ENCODE measurements at regions not wholly inside any gene's neighbourhood (a gene's known extent, or its start where the extent isn't known, plus 50 kb on each side); places are given as distances from the start of the nearest gene placed in this dataset.

DNA sequence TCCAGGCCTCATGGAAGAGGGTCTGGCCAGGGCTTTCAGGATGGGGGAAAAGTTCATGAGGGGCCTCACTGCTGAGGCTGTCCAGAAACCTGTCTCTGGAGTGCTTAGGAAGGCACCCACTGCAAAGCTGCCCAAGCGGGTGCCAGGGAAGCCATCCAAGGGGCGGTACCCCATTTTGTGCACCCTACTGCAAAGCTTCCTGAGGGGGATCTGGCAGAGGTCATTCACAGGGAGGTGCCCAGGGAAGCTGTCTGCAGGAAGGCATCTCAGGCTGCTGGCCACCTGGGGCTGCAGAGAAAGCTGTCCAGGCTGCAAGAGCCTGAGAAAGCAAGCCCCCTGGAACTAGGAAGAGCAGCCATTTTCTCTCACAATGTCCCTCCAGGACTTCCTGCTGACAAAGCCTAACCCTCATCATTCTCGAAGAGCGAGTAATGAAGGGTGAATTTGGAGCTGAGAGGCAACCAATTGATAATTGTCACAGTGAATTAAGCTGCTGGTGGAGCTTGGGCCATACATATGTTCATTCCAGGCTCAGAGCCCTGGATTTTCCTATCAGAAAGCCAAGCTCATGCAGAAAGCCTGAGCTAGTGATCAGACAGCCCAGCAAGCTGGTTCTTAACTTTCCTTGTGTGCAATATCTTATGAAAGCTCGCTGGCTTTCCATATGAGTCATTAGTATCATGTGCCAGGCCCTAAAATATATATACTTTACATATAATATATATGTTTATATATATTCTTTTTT, 62.2 kb upstream of the SLC22A16 start:
- no peak for DNase-seq (ENCODE audit: low read depth in 4 of 4, low spot score in 2 of 4)

DNA sequence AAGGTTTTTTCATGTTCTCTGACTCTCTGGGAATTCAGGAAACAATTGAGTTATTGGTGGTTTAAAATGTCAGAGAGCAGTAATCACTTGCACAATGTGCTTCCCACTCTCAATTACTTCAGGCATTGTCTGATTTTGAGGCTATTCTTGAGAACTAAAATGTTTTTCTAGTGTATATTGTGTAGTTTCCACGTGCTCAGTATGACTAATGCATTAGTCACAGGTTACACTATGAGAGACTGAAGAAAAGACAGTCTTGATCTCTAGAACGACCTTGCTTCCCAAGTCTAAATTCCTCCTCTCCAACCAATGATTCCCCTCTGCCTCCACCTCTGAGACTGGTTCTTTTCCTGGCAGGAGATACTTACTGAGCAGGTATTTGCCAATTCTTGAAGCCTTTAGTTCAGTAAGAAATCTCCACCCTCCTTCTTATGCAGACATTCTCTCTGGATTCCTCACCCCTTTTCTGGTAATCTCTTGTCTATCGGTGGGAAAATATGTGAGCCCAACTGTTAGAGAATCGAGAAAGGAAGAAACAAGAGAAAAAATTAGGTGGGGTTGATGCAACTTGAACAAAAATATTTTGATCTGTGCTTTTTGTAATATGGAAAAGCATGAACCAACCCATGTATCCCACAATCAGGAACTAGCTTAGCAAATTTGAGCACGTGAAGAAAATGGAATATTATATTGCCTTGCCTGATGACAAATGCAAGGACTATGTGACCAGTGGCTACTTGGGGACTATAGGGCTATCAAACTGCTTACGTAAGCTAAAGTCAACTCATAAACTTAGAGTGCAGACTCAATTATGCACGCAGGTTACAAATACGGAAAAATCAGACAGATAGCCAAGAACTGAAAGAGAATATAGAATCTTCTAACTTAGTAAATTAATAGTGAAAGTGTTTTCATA, 61.1 kb upstream of the SLC22A16 start:
- DNase-seq (ENCODE audit: low read depth in 4 of 4, low spot score in 2 of 4), result no peak

DNA sequence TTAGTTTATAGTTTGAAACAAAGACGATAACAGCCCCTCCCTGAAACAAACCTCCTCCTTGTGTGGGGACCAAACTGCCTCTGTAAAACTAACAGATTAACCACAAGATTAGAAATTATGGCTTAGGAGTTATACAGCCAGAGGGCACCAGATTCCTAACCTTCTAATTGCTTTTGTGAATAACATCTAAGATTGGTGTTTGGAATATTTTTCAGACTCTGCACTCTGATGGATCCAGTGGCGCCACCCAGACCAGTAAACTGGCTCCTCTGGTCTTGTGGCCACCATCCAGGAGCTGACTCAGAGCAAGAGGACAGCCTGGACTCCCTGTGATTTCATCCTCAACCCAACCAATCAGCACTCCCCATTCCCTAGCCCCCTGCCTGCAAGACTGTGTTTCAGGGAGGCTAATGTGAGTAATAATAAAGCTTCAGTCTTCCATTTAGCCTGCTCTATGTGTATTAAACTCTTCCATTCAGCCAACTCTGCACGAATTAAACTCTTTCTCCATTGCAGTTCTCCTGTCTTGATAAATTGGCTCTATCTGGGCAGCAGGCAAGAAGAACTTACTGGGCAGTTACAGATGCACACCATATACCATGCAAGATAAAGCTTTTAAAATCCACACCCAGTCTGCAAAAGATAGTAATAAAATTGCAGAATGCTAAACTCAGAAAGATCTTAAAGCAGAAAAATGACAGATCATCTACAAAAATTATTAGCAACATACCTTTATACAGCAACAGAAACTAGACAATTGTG, 58.5 kb upstream of the SLC22A16 start:
- no peak for DNase-seq (ENCODE audit: low read depth in 4 of 4, low spot score in 2 of 4)

DNA sequence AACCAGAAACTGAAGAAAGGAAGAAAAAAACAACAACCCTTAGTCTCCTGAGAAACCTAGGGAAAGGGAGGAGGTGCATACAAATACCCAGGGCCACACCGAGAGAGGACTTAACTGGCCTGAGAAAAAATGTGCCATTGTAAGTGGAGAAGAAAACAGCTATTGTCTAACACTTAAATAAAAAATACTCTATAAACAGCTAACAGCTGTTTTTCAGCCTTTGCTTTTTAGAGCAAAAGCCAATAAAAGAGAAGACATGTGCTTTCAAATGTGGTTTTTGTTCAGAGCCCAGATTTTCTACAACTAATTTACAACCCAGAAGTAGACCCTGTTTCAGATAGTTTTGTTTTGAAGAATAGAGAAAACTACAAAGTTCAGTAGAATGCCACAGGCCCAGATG, 56.0 kb upstream of the SLC22A16 start:
- DNase-seq (ENCODE audit: low read depth in 4 of 4, low spot score in 2 of 4), result no peak

DNA sequence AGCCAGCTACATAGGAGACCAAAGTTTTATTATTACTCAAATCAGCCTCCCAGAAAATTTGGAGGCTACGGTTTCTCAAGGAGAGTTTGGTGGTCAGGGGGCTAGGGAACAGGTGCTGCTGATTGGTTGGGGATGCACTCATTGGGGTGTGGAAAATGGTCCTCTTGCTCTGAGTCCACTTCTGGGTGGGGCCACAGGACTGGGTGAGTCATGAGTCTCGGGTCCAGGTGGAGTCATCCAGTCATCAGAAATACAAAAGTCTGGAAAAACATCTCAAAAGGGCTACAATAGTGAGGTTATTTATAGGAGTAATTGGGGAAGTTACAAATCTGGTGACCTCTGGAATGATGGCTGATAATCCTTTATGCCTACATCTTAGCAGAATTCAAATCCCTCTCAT, 54.3 kb upstream of the SLC22A16 start:
- DNase-seq (ENCODE audit: low read depth in 4 of 4, low spot score in 2 of 4), result no peak

DNA sequence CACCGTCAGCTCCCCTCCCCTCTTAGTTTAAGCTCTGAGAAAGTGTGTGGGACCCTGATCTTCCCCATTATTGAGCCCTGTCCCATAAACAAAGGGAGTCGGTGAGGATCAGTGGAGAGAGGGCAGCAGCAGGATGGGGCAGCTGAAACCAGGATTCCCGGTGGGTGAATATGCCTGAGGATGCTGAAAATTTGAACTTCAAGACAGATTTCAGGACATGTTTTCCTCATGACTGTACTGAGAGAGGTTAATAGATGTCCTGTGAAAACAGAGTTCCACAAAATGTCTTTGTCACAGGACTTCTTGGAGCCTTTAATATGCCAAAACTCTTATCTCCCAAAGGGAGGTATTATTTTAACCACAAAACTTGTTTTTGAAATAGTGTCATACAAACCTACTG, 53.5 kb upstream of the SLC22A16 start:
- no peak for DNase-seq (ENCODE audit: low read depth in 4 of 4, low spot score in 2 of 4)

DNA sequence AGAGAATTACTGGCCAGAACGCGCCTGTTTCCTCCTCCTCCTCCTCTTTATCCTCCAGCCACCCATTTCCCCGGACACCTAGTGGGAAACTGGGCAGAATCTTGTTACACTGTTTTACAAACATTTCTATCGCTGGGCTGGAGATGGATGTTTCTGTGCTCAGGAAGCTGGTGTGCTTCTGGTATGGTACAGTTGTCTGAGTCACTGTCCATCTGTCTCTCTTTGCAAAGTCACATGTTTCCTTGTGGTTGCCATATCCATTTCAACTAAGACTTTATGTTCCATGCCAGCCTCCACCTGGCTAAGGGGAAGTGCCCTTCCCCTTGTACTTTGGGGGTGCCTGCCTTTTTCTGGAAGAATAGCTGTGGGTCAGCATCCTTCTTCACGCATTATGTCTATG, 52.9 kb upstream of the SLC22A16 start:
- no peak for DNase-seq (ENCODE audit: low read depth in 4 of 4, low spot score in 2 of 4)

DNA sequence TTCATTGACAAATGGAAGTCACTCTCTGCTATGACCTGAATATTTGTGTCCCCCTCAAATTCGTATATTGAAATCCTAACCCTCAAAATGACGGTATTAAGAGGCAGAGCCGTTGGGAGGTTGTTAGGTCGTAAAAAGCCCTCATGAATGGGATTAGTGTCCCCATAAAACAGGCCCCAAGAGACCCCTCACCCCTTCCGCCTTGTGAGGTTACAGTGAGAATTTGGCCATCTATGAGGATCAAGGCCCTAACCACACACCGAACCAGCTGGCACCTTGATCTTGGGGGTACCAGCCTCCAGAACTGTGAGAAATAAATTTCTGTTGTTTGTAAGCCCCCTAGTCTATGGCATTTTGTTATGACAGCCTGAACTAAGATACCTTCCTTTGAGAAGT, 52.5 kb upstream of the SLC22A16 start:
- no peak for DNase-seq (ENCODE audit: low read depth in 4 of 4, low spot score in 2 of 4)

DNA sequence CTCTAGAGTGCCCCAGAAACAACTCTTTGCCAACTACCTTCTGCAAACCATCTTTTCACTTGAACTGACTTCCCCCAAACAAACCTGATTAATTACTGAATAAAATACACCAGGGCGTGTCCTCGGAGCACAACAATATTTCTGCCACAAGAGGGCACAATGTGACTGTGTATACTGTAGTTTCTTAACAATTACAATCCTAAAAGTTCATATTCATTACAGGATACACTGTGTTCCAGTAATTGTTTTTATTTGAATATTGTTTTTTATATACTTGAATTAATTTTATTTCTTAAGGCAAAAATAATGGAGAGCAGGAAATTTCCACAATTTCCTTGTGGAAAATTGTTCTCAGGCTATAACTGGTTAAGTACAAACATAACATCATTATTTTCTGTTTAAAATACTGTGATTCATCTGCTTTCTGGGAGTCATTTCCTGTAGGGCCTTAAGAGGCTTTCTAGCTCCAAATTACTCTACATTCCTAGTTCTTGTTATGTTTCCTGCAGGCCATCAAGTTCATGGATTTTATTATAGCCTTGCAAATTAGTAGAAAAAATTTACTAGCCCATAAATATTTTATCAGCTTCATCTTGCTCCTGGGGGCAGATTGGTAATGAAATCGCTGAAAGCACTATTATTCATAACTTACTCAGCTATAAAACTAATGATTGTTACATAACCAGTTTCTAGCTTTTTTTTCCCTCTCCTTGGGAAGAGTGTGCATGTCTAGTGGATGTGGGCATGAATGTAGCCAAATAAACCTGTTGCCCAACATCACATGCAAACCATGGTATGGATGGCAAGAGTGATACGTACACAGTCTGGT, 51.9 kb upstream of the SLC22A16 start:
- peak; percentile 56 to 74 (median 62) for DNase-seq (ENCODE audit: low read depth in 4 of 4, low spot score in 2 of 4)

DNA sequence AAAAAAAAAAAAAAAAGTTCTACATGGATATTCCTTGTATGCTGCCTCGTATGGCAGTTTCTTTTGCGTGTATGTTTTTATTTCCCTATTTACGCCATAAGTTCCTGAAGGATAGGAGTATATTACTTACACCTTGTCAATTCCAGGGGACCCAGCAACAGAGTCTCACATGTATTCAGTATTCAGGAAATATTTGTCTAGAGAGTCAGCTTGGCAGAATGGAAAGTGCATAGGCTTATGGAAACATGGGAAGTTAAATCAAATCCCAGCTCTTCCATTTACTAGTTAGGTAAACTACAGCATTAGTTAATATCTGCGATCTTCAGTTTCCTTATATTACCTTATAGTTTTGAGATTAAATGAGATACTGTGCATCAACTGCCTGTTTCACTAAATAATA, 51.1 kb upstream of the SLC22A16 start:
- DNase-seq (ENCODE audit: low read depth in 4 of 4, low spot score in 2 of 4), result no peak

DNA sequence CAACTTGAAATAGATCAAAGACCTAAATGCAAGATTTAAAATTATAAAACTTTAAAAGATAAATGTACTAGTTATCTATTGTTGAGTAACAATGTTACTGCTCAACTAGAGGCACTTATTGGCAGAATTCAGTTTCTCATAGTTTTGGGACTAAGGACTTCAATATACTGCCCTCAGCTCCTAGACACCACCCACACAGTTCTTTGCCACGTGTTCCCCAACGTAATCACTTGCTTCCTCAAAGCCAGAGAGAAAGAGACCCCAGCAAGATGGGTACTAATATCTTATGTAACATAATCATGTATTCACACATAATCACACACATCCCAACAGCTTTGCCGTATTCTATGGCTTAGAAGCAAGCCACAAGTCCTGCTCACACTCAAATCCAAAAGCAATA, 50.3 kb upstream of the SLC22A16 start:
- no peak for DNase-seq (ENCODE audit: low read depth in 4 of 4, low spot score in 2 of 4)

Measured in left renal cortex interstitium (tissue), 4 donors.